Stimulated activated CD4-positive, alpha-beta T cell treated with anti-CD3 and anti-CD28 coated beads, Interleukin-15, amount 100 ng/mL, for 1 hour (primary cell): ENCODE measurements at regions not wholly inside any gene's neighbourhood (a gene's known extent, or its start where the extent isn't known, plus 50 kb on each side); places are given as distances from the start of the nearest gene placed in this dataset.
"Not testable (repeated sequence)": the region's sequence is repeated elsewhere in the genome, so short reads cannot be mapped to it uniquely, and the experiment has no call there.

Experiments used
- DNase-seq, 2 donors: peaks; one replicate each; pipeline ENCODE4 v3.0.0-alpha.2; 2020; ENCODE audit warnings: low read depth in 1 of 2, low spot score in 1 of 2

DNA sequence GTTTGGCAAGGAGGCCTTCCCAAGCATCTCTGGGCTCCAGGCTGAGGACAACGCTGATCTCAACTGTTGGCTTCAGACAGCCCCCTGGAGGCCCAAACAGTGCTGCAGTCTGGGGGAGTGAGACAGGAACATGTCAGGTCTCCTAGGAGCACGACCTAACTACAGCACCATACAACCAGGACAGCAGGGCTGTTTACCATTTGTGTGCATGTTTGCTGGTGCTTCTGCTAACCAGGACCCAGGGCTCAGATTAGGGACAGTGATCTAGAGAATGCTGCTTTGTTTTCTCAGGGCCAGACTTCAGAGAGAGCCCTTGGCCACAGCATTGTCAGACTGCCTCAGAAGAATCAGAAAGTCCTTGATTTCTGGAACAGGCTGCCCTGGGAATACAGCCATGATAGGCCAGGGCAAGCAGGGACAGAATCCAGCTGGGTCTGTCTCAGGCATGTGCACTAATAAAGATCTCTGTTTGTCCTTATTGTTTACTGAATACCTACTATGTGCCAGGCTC, 126.5 kb downstream of the VPREB1 start:
- no peak for DNase-seq

- DNase-seq: no peak
Measured at GRCh38 chr22:22372086-22372485, 127.5 kb downstream of the VPREB1 start.

- DNase-seq: no peak
Measured at GRCh38 chr22:22374163-22374562, 129.6 kb downstream of the VPREB1 start.

DNA sequence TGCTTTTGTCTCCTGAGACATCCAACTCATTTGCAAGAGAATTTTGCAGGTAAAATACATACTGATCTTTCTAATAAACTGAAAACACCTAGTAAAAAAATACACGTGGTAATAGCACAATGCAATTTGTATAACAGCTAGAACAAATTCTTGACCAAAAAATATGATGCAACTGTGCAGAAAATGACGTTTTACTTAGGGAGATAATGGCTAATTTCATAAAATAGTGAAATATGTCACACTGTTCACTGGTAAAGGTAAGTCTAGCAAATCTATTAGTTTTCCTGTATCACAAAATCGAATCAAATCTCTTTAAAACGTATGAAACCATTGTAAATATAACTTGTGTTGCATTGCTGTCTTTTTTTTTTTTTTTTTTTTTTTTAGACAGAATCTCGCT, 130.0 kb downstream of the VPREB1 start:
- no peak for DNase-seq

DNA sequence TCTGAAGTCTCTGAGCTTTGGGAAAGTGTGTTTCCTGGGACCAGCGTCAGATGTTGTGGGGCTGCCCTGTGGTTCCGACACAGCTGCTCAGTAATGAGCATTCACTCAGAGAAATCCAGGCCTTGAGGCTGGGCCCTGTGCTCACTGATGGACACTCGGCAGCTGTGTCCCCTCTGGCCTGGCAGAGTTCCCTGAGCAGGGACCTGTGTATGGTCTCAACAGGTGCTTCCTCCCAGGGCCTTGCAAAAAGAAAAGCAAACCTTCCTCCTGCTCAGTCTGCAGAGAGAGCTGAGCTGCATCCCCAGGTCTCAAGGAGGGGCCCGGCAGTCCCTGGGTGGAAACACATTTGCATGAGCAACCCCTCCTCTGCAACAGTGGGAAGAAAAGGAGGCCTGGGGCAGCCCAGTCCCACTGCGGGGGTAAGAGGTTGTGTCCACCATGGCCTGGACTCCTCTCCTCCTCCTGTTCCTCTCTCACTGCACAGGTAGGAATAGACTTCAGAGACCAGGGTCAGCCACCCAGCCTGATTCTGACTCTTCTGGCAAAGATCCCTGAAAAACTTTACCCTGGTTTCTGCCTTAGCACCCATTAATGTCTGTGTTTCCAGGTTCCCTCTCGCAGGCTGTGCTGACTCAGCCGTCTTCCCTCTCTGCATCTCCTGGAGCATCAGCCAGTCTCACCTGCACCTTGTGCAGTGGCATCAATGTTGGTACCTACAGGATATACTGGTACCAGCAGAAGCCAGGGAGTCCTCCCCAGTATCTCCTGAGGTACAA, 131.2 kb downstream of the VPREB1 start:
- no peak for DNase-seq

DNA sequence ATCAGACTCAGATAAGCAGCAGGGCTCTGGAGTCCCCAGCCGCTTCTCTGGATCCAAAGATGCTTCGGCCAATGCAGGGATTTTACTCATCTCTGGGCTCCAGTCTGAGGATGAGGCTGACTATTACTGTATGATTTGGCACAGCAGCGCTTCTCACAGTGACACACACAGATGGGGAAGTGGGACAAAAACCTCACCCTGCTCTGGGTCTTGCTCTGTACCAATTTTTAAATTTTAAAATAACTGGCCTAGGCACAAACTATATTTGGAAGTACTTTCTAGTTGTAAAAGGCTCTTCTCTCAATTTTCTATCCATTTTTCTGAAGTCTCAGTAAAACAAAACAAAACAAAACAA, 131.7 kb downstream of the VPREB1 start:
- no peak for DNase-seq

GRCh38 chr22:22376884-22377283, 131.7 kb downstream of the ZNF280B start:
- DNase-seq: not testable (repeated sequence)

GRCh38 chr22:22377335-22377734, 131.2 kb downstream of the ZNF280B start:
- no peak for DNase-seq

DNA sequence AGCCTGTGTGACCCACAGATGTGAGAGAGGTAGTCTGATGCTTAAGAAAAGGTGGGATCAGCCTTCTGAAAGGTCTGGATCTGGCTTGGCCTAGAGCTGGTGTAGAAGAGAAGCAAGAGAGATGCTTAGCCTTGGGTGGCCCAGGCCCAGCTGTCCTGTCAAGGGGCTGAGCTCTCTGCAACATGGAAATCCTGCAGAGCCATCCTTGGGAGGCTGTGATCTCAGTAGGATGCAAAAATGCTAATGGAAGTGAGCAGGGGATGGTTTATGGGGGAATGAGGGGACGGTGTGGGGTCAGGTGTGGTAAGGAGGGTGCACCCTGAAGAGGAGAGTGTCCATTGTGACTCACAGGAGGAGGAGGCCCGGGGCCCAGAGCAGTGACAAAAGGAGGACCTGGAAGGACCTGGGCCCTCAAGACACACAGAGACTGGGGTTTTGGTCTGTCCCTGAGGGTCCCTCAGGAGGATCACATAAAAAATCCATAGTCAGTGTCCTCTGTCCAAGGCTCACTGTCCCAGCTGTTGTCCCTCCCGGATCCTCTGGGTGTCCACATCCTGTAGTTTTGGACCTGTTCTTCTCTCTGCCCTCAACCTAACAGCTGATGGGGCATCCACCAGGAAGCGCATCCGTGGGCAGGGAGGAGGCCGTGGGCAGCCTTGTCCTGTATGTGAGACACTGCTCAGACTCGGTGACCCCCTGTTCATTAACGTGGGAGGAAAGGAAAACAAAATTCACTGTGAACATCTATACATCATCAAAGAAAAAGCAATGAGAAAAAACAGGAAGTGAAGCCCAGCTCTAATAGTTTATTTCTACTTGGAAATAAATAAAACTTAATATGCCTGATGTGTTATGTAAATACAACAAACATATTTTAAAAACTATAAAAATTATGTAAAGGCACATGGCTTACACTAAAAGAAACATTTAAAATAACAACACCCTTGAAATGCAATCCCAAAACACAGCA, 129.8 kb downstream of the ZNF280B start:
- DNase-seq: no peak

DNA sequence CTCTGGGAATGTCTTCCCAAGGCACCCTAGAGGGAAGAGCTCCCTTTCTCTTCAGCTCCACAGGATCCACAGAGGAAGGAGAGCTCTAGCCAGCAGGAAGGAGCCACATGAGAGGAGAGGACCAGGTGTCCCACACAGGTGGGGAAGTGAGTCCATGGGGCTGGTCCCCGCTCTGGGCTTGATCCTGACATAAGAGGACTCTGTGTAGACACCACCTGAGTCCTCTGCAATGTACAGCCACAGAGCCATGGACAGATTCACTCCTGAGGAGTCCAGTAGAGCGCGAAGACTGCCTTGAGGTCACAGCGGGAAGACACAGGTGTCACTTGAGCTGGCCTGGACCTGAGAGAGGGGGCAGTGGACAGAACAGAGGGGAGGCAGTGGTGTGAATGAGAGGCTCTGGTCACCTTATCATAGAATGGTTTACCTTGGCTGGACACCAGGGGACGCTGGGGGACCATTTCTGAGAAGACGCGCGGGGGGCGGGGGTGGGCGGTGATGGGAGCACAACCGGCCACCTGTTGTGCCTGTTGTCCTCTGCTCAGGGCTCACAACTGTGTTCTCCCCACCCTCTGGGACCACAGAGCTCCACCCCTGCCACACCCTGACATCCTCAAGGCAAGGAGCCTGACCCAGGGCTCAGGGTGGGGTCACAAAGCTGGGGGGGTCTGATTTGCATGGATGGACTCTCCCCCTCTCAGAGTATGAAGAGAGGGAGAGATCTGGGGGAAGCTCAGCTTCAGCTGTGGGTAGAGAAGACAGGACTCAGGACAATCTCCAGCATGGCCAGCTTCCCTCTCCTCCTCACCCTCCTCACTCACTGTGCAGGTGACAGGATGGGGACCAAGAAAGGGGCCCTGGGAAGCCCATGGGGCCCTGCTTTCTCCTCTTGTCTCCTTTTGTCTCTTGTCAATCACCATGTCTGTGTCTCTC, 128.2 kb downstream of the ZNF280B start:
- no peak for DNase-seq

DNA sequence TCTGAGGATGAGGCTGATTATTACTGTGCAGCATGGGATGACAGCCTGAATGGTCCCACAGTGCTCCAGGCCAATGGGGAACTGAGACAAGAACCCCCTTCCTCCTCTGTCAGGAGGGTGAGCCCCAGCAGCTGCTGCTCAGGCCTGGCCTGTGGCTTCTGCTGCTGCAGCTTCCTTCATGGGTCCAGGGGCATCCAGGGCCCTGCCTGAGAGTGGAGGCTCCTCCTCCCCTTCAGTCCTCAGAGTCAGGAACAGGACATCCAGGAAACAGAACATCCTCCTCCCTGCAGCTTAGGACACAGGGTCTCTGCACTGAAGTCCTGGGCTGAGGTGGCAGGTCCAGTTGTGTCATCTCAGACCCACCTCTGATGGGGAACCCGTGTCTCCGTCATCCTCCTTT, 127.2 kb downstream of the ZNF280B start:
- not testable (repeated sequence) for DNase-seq

- no peak for DNase-seq
Measured at GRCh38 chr22:22384267-22384666, 124.3 kb downstream of the ZNF280B start.

- DNase-seq: no peak
Measured at GRCh38 chr22:22384668-22385244, 123.8 kb downstream of the ZNF280B start.

DNA sequence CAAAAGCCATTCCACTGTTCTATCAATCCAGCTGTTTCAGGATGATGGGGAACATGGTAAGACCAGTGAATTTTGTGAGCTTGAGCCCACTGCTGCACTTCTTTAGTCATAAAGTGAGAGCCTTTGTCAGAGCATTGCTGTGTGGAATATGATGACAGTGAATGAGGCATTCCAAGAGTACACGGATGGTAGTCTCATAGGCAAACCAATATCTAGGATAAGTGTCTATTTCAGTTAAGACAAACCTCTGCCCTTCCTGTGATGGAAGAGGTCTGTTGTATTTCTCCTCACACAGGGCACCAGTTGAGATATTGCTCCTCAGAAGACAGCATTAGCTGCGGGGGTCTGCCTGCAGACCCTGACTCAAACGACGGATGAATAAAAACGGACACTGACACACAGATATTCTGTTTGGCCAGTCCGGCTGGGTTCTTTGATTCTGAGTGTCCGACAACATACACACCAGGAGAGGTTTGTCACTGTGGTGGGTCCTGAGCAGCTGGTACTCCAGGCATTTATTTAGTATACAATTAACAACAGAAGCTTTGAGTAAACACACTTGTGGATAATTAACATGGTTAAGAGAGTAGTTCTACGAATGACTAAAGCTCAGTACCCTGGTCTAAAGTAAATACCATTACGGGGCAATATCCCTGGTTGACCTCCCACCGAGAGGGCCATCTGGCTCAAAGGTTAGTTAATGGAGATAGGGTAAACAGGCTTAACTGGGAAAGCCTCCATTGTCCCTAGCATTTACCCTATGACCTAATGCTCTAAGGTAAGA, 121.7 kb downstream of the ZNF280B start:
- no peak for DNase-seq

DNA sequence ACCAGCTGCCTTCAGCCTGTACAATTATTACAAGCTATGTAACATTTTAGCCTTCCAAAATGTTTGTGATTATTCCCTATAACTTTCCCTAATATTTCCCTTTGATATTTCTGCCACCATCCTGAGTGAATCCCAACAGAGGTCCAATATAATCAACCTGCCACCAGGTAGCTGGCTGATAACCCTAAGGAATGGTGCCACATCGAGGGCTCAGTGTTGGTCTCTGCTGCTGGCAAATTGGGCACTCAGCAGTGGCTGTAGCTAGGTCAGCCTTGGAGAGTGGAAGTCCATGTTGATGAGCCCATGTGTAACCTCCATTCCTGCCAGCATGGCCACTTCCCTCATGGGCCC, 121.2 kb downstream of the ZNF280B start:
- no peak for DNase-seq

- DNase-seq: no peak
Measured at GRCh38 chr22:22388090-22388489, 120.5 kb downstream of the ZNF280B start.

- DNase-seq: no peak
Measured at GRCh38 chr22:22388494-22388893, 120.0 kb downstream of the ZNF280B start.

DNA sequence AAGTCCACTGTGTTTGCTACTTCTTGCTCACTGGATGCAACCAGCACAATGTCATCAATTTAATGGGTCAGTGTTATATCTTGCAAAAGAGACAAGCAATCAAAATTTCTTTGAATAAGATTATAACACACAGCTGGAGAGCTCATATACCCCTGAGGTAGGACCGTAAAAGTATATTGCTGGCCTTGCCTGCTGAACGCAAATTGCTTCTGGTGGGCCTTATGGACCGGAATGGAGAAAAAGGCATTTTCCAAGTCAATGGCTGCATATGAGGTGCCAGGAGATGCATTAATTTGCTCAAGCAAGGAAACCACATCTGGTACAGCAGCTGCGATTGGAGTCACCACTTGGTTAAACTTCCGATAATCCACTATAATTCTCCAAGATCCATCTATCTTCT, 119.1 kb downstream of the ZNF280B start:
- DNase-seq: no peak

GRCh38 chr22:22390989-22391388, 117.6 kb downstream of the ZNF280B start:
- no peak for DNase-seq

DNA sequence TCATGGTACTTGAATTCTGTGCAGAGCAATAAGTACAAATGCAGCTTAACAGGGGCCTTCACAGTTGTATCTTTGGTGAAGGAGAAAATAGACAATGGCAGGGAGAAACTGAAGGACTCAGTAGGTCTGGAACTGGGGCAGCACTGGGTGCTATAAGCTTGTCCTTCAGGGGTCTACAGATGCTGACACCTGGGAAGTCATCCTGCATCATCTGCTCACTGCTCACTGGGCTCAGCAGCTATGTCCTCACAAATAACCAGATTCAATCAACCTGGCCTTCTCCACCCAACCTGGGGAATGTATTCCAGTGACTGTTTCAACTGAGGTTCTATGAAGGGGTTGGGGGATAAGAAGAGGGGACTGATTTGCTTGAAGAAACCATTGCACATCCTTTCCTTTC, 117.0 kb downstream of the ZNF280B start:
- no peak for DNase-seq
